GM19468 (cell line): ENCODE measurements at regions not wholly inside any gene's neighbourhood (a gene's known extent, or its start where the extent isn't known, plus 50 kb on each side); places are given as distances from the start of the nearest gene placed in this dataset.

Experiments
- ATAC-seq: cut with Tn5 transposase; IDR thresholded peaks from one replicate; pipeline ENCODE4 v1.9.1; 2021; ENCODE audit warnings: mild to moderate bottlenecking, moderate library complexity, moderate number of reproducible peaks; ENCODE audit not compliant: unreplicated experiment; ENCODE audit errors: extremely low read depth

- ATAC-seq: no peak
Observed at GRCh38 chr11:116510886-116511650, 261.7 kb downstream of the BUD13 start.

GRCh38 chr11:116510166-116510565, 262.6 kb downstream of the BUD13 start:
- no peak for ATAC-seq

- no peak for ATAC-seq
Observed at GRCh38 chr11:116509551-116509950, 263.2 kb downstream of the BUD13 start.

DNA sequence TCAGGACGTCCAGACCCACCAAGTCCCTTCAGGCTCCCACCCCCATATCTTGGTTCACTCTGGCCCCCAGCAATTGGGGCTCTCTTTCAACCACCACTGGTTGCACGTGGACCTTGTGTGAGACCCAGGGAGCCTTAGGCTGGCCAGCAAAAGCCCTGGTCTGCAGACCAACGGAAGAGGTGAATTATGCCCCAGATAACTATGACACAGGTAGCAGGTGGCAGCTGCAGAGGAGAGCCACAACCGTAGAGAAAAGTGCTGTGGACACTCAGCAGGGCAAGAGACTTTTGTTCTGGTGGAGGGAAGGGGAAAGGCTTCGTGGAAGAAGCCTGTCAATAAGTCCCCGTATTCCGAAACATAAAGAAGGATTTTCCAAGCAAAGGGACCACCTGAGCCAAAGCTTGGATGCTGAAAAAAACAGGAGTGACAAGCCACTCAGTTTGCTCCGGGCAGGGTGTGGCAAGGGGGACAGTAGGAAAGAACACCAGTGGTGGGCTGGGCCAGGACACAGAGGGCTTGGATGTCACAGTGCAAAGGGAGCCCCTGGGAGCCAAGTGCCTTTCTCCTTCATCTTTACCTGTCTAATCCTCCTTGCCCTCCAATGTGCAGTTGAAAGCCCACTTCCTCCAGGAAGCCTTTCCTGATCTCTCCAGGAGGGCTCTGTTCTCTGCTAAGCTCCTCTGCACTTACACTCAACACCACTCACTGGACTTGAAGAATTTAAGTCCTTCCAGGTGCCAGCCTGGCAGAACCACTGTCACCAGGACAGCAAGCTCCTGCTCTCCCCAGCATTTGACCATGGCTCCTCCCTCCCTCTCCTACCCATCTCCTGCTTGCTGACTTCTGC, 264.7 kb downstream of the BUD13 start:
- ATAC-seq: no peak

DNA sequence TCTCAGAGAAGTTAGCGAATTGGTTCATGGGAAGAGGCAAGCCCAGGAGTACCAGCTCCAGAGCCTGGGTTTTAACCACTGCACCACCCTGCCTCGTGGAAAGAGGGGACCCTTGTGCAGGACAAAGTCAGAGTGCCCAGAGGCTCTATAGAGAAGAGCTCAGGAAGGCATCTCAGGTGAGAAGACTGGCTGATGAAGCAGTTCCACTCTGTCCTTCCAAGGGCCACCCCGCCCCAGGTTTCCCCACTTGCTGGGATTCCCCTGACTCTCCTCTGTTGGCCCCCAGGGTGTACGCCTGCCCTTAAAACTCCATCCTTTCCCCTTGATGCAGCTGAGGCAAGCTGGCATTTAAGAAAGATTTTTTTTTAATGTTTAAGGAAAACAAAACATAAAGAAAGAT, 265.8 kb downstream of the BUD13 start:
- ATAC-seq: no peak

GRCh38 chr11:116506263-116506825, 266.4 kb downstream of the BUD13 start:
- ATAC-seq: no peak

- no peak for ATAC-seq
Observed at GRCh38 chr11:116505298-116506262, 267.2 kb downstream of the BUD13 start.

DNA sequence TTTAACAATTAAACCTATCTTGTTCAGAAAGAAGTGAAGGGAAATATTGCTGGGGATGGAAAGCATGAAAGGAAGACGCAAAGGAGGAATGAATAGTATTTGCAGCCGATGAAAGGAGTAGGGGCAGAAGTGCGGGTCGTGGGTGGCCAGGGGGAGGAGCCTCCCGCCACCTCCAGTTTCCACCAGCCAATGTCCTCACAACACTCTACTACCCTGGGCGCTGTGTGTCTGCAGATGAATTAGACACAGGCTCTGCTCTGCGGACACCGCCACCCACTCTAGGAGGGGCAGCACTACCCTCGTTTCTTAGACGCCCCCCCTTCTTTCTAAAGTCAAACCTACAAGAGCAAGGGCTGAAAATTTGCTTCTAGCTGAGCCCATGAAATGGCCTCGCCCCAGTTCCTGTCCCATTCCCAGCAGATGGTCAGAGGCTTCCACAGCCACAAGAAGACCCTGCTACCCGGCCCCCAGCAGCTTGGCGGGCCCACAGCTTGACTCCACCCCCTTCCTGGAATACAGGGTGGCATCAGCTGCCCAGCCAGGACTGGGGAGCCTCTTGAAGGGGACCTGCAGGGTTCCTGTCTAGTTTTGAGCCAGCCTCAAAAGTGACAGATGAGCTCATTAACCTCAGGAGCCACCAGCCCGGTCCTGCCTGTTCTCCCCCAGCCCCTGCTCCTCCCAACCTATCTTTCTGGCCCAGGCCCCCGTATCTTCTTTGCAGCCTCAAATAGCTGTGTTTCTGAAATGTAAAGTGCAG, 268.1 kb downstream of the BUD13 start:
- no peak for ATAC-seq

GRCh38 chr11:116503216-116504160, 269.3 kb downstream of the BUD13 start:
- ATAC-seq: no peak

DNA sequence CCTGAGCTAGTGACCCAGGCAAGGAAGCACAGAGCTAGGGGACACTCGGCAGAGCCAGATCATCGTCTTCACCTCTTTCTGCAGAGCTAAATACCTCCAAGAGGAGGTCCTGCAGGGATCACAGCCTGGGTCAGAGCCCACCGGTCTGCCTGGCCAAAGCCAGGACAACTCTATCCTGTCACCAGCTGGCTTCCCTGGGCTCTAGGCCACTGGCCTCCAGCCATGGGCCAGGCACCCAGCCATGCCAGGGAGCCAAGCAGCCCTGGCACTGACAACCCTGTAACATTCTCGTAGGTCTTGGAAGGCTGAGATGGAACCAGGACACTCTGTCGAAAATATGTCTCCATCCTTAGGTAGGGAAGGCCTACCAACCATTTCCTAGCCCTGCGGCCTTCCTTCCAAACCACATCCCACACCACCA, 270.1 kb downstream of the BUD13 start:
- no peak for ATAC-seq

- no peak for ATAC-seq
Observed at GRCh38 chr11:116501728-116502127, 271.1 kb downstream of the BUD13 start.

GRCh38 chr11:116500947-116501602, 271.7 kb downstream of the BUD13 start:
- ATAC-seq: no peak

GRCh38 chr11:116500026-116500946, 272.5 kb downstream of the BUD13 start:
- ATAC-seq: no peak

DNA sequence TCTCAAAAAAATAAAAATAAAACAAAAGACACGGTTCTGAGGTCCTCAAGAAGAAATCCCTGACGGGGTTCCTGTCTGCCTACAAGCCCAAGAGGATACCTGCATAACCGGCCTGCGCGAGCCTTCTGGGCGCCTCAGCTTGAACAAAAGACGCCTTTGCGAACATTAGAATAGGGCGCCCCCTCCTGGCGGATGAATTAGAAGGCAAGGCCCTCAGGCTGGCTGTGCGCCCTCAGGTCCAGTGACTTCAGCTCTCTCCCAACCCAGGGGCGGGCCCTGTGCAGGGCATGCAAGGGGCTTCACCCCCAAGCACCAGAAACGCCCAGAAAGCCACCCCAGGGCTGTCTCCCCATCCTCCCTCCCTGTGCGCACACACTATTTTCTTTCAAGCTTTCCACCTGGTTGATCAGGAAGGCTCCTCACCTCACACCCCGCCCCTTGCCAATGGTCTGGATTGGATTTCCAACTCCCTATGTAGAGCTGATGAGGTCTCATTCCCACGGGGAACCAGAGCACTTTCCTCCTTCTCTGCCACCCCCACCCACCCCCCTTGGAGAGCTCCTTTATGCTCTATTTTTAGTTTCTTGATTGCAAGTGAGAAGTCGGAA, 273.3 kb downstream of the BUD13 start:
- no peak for ATAC-seq

DNA sequence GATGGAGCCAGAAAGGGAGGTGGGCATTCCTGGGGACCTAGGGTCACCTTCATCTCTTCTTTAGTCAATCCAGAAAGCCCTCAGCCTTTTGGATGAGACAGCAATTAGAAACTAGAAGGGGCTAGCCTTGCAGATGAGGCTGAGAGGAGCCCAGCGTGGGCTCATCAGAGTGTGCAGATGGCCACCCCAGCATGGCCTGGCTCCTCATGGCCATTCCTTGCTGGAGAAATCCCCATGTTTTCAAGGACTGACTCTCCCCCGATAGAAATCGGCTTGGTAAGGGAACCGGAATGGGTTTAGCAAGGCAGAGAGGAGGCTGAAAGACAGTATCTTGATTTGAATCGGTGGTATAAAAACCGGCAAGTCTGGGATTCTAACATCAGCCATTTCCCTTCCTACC, 274.6 kb downstream of the BUD13 start:
- ATAC-seq: no peak

DNA sequence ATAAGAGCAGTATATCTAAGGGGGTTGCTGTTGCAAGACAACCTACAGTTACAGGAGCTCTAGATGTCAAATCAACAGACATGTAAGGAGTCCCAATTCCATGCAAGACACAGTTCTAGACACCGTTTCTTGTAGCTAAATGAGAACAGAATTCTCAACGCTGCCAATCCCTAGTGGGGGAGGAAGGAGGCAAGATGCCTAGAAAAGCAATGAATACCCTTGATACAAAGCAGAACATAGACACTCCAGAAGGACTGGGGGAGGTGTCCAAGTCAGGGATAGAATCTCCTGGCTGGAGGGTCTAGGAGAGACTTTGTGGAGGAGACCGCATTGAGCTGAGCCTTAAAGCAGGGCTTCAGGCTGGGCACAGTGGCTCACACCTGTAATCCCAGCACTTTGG, 280.2 kb downstream of the BUD13 start:
- no peak for ATAC-seq
